HEK293T (cell line): ENCODE measurements at regions not wholly inside any gene's neighbourhood (a gene's known extent, or its start where the extent isn't known, plus 50 kb on each side); places are given as distances from the start of the nearest gene placed in this dataset.
"Not testable (repeated sequence)": the region's sequence is repeated elsewhere in the genome, so short reads cannot be mapped to it uniquely, and the experiment has no call there.

ENCODE experiments used
- CTCF ChIA-PET: fragments of 350-600 bp; formaldehyde crosslinking; extraction: SDS; loops from one replicate; lab custom pipeline; 2021; ENCODE audit warnings: antibody characterized with exemption, inconsistent platforms; lab: Yijun Ruan, JAX
- POLR2A ChIA-PET: fragments of 350-600 bp; formaldehyde crosslinking; extraction: SDS; loops from one replicate; lab custom pipeline; 2020; ENCODE audit warnings: antibody characterized with exemption, inconsistent platforms; lab: Yijun Ruan, JAX
- DNase-seq: peaks from one replicate; pipeline ENCODE4 v3.0.0; 2012; ENCODE audit warnings: mixed read lengths; ENCODE audit errors: extremely low spot score
- ARNT ChIP-seq: fragments of 450-650 bp; IDR thresholded peaks from 2 replicates; pipeline ENCODE4 v1.6.1; 2017; ENCODE audit warnings: mild to moderate bottlenecking
- BHLHE40 ChIP-seq: fragments of 450-650 bp; IDR thresholded peaks from 2 replicates; pipeline ENCODE4 v1.6.1; 2016; ENCODE audit warnings: mild to moderate bottlenecking, moderate library complexity, borderline replicate concordance
- CTBP1 ChIP-seq: fragments of 450-650 bp; IDR thresholded peaks from 2 replicates; pipeline ENCODE4 v1.6.1; 2016; ENCODE audit warnings: borderline replicate concordance
- ELF4 ChIP-seq: fragments of 450-650 bp; IDR thresholded peaks from 2 replicates; pipeline ENCODE4 v1.6.1; 2017; ENCODE audit warnings: antibody characterized with exemption
- FOXA1 ChIP-seq: fragments of 450-650 bp; IDR thresholded peaks from 2 replicates; pipeline ENCODE4 v1.6.1; 2016; ENCODE audit warnings: mild to moderate bottlenecking
- FOXK2 ChIP-seq: fragments of 450-650 bp; IDR thresholded peaks from 2 replicates; pipeline ENCODE4 v1.6.1; 2016; ENCODE audit warnings: mild to moderate bottlenecking
- FOXM1 ChIP-seq: fragments of 450-650 bp; IDR thresholded peaks from 2 replicates; pipeline ENCODE4 v1.6.1; 2017; ENCODE audit warnings: mild to moderate bottlenecking, borderline replicate concordance
- HDGF ChIP-seq: fragments of 450-650 bp; IDR thresholded peaks from 2 replicates; pipeline ENCODE4 v1.6.1; 2017; ENCODE audit warnings: antibody characterized with exemption, borderline replicate concordance
- L3MBTL2 ChIP-seq: fragments of 450-650 bp; conservative IDR thresholded peaks from 2 replicates; pipeline ENCODE4 v1.6.1; 2016; ENCODE audit warnings: mild to moderate bottlenecking
- LEF1 ChIP-seq: fragments of 450-650 bp; IDR thresholded peaks from 2 replicates; pipeline ENCODE4 v1.6.1; 2017; ENCODE audit warnings: mild to moderate bottlenecking, borderline replicate concordance
- NFRKB ChIP-seq: fragments of 450-650 bp; IDR thresholded peaks from 2 replicates; pipeline ENCODE4 v1.6.1; 2016; ENCODE audit warnings: mild to moderate bottlenecking, moderate library complexity
- PKNOX1 ChIP-seq: fragments of 450-650 bp; IDR thresholded peaks from 2 replicates; pipeline ENCODE4 v1.6.1; 2016
- SP1 ChIP-seq: fragments of 450-650 bp; IDR thresholded peaks from 2 replicates; pipeline ENCODE4 v1.6.1; 2017
- SUZ12 ChIP-seq: fragments of 450-650 bp; IDR thresholded peaks from 2 replicates; pipeline ENCODE4 v1.6.1; 2016; ENCODE audit warnings: mild to moderate bottlenecking
- TARDBP ChIP-seq: fragments of 450-650 bp; IDR thresholded peaks from 2 replicates; pipeline ENCODE4 v1.6.1; 2016
- ZNF384 ChIP-seq: fragments of 450-650 bp; IDR thresholded peaks from 2 replicates; pipeline ENCODE4 v1.6.1; 2016

- POLR2A ChIA-PET, result no interaction called here
- DNase-seq, result no peak
- TF ChIP-seq ZNF384, result no peak
- no peak for TF ChIP-seq PKNOX1
- no peak for TF ChIP-seq FOXM1
- no peak for TF ChIP-seq FOXA1
- no peak for TF ChIP-seq ARNT
- no peak for TF ChIP-seq SP1
- TF ChIP-seq L3MBTL2, result no peak
- TF ChIP-seq SUZ12, result no peak
- no peak for TF ChIP-seq ELF4
- no peak for TF ChIP-seq CTBP1
- no peak for TF ChIP-seq BHLHE40
- no peak for TF ChIP-seq NFRKB
- no peak for TF ChIP-seq LEF1
- no peak for TF ChIP-seq TARDBP
- CTCF ChIA-PET, result no interaction called here
These were observed 1527.9 kb downstream of the BRD1 start for GRCh38 chr22:48299801-48300200.

- no peak for TF ChIP-seq HDGF
- TF ChIP-seq NFRKB, result no peak
- TF ChIP-seq ZNF384, result no peak
- no peak for TF ChIP-seq ARNT
- TF ChIP-seq LEF1, result no peak
- TF ChIP-seq SUZ12, result no peak
- TF ChIP-seq FOXK2, result no peak
- no peak for TF ChIP-seq FOXM1
- no peak for TF ChIP-seq BHLHE40
- TF ChIP-seq L3MBTL2, result no peak
- no peak for TF ChIP-seq ELF4
- no peak for TF ChIP-seq TARDBP
- DNase-seq, result no peak
- CTCF ChIA-PET, result no interaction called here
- POLR2A ChIA-PET, result no interaction called here
These were observed 1528.5 kb downstream of the BRD1 start for GRCh38 chr22:48299124-48299523.

- POLR2A ChIA-PET, result no interaction called here
- TF ChIP-seq ARNT, result no peak
- TF ChIP-seq PKNOX1, result no peak
- no peak for TF ChIP-seq SP1
- no peak for TF ChIP-seq FOXM1
- TF ChIP-seq TARDBP, result no peak
- no peak for TF ChIP-seq FOXK2
- no peak for TF ChIP-seq HDGF
- TF ChIP-seq ELF4, result no peak
- CTCF ChIA-PET, result no interaction called here
- no peak for DNase-seq
These were observed 1530.4 kb downstream of the BRD1 start for GRCh38 chr22:48297296-48297695.

- CTCF ChIA-PET, DNase-seq, POLR2A ChIA-PET: not testable (repeated sequence)
These were observed 1527.5 kb downstream of the TBC1D22A start for GRCh38 chr22:48289954-48290353.

- POLR2A ChIA-PET, result no interaction called here
- DNase-seq, result no peak
- TF ChIP-seq NFRKB, result no peak
- TF ChIP-seq BHLHE40, result no peak
- CTCF ChIA-PET, result no interaction called here
These were observed 1526.0 kb downstream of the TBC1D22A start for GRCh38 chr22:48288376-48288940.

- ChIA-PET CTCF (interaction anchor here (0.5 kb wide), 1 partner anchor 226 kb away, joined by 3 read pairs; no protein-coding TSS in a partner anchor), POLR2A (no interaction called here)
- no peak for DNase-seq
- no peak for TF ChIP-seq L3MBTL2
- TF ChIP-seq TARDBP, result no peak
- no peak for TF ChIP-seq HDGF
- no peak for TF ChIP-seq PKNOX1
- TF ChIP-seq ZNF384, result no peak
- no peak for TF ChIP-seq CTBP1
- TF ChIP-seq SP1, result no peak
- TF ChIP-seq FOXM1, result no peak
- no peak for TF ChIP-seq NFRKB
- TF ChIP-seq ARNT, result no peak
- no peak for TF ChIP-seq FOXK2
- TF ChIP-seq LEF1, result no peak
- TF ChIP-seq FOXA1, result no peak
- TF ChIP-seq ELF4, result no peak
- no peak for TF ChIP-seq BHLHE40
- no peak for TF ChIP-seq SUZ12
These were observed 1524.6 kb downstream of the TBC1D22A start for GRCh38 chr22:48287031-48287430.

GRCh38 chr22:48284671-48285070 is 1522.2 kb downstream of the TBC1D22A start:
- TF ChIP-seq CTBP1 (no peak), PKNOX1 (no peak), HDGF (no peak), FOXM1 (no peak), NFRKB (no peak), SP1 (no peak), TARDBP (no peak), ARNT (no peak), ELF4 (no peak), FOXK2 (no peak), FOXA1 (no peak), LEF1 (no peak), BHLHE40 (no peak)
- CTCF ChIA-PET, result no interaction called here
- no peak for DNase-seq
- POLR2A ChIA-PET, result no interaction called here
